ENCODE measurements at regions not wholly inside any gene's neighbourhood (a gene's known extent, or its start where the extent isn't known, plus 50 kb on each side); places are given as distances from the start of the nearest gene placed in this dataset.

DNA sequence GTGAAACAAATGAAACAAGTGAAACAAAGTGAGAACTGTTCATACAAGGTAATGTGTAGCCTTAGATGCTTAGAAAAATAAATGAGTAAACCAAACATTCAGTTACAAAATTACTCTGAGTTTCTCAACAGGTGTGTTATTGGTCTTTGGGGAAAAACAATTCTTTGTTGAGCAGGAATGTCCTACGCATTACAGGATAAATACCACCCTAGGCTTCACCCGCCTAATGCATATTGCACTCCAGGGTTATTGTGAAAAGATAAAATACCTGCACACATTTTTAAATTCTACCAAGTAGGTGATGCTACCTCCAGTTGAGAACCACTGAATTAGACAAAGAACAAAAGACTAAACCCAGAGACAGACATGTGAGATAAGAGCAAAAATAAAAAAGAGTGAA, 72.2 kb downstream of the ADAMTS1 start (continued):
- TF ChIP-seq KDM5A (IDR thresholded peaks at IDR 0.05; ENCODE audit: low read length), result no peak
- TF ChIP-seq KDM1A (IDR thresholded peaks at IDR 0.05; ENCODE audit: borderline replicate concordance, low read length), result no peak
- no peak for TF ChIP-seq TCF12 (IDR thresholded peaks at IDR 0.05; ENCODE audit: low read depth, low read length)

Data from H1 (cell line).